Activated CD4-positive, alpha-beta T cell treated with anti-CD3 and anti-CD28 coated beads, Interleukin-2, amount 50 U/mL, for 48 hours (primary cell): ENCODE measurements at regions not wholly inside any gene's neighbourhood (a gene's known extent, or its start where the extent isn't known, plus 50 kb on each side); places are given as distances from the start of the nearest gene placed in this dataset.
"Not testable (repeated sequence)": the region's sequence is repeated elsewhere in the genome, so short reads cannot be mapped to it uniquely, and the experiment has no call there.

ENCODE experiments used
- DNase-seq, 2 experiments: peaks; one replicate each; pipeline ENCODE4 v3.0.0-alpha.2; 2020

DNA sequence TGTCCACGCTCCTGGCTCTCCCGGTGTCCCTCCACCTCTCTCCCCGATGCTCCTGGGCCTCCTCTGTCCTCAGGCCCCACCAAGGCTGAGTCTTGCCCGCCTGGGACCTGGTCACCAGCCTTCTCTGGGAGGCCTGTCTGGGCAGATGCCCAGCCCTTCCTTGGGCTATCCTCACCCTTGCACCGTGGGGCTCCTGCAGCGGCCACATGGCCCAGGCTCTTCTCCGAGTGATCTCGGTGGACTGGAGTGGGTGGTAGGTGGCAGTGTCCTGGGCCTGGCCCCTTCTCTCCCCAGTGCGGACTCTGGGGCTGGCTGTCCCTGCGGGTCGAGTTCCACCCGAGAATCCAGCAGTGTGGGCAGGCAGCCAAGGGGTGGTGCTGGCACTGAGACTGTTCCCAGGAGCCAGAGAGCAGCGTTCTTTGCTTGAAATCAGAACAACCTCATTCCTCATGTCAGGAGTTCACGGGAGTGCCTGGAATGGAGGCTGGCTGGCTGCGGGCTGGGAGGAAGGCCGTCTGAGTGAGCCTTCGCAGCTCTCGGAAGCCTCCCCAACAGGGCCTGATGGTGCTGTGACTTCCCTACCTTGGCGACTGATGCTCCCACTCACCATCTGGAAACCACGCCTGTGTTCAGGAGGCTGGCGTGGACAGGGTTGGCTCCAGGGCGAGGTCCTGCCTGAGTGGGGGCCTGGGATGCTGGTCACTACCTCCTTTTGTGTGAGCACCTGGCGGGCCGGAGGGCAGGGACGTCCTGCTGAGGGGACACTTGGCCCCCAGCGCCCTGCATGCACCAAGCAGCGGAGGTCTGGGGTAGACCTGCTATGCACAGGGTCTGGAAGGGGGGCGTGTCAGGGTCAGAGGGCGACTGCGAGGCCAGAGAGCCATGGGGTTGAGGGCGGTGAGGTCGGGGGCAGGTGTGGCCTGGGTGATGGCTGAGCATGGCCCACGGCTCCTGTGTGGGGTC, 113.9 kb downstream of the TMEM121 start:
- not testable (repeated sequence) for DNase-seq

DNA sequence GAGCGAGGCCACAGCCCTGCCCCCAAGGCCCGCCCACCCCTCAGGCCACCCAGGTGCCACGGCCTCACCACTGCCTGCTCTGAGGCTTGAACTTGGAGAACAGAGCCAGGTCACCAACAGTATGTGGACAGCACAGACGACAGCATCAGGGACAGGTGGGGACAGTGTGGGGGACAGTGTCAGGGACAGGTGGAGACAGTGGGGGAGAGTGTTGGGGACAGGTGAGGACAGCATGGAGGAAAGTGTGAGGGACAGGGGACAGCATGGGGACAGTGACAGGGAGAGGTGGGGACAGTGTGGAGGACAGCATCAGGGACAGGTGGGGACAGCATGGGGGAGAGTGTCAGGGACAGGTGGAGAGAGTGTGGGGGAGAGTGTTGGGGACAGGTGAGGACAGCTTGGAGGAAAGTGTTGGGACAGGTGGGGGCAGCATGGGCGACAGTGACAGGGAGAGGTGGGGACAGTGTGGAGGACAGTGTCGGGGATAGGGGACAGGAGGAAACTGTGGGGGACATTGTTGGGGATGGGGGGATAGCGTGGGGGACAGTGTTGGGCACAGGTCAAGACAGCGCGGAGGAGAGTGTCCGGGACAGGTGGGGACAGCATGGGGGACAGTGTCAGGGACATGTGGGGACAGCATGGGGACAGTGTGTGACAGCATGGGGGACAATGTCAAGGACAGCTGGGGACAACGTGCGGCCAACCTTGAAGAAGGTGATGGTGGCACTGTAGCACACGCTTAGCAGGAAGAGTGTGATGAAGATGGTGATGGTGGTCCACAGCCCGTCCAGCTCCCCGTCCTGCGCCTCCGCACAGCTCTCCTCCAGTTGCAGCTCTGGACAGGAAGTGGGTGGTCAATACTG, 114.9 kb downstream of the TMEM121 start:
- DNase-seq: no peak

DNA sequence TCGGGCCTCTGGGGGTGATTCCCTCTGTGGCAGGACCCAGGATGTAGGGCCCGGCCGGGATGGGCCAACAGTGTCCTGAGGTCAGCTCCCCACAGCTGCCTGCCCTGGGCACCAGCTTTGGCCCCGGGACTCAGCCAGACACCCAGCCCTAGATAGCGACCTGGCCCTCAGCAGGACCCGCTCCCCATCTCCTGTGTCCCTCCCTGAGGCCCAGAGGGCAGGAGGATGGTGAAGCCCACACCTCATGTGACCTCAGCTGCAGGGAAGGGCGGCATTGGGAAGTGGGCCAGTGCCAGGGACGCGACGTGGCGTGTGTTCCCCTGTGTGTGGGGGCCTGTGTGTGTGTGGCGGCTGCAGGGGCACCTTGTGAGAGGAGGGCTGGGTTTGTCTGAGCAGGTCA, 115.6 kb downstream of the TMEM121 start:
- not testable (repeated sequence) for DNase-seq

DNA sequence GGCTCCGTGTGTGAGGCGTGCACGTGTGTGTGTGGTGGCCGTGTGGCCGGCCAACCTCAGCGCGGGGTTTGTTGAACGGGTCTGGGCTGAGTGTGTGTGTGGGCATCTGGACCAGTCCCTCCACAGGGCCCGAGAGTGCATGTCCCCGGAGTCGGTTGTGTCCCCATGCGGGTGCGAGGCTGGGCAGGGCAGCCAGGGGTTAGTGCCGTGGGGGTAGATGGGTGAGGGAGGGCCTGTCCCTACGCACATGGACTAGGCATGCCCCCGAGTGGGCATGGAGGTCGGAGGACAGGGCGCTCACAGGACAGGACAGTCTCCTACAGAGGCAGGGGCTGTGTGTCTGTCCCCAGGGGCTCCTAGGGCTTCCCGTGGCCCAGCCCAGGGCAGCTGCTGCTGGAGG, 116.1 kb downstream of the TMEM121 start:
- not testable (repeated sequence) for DNase-seq

DNA sequence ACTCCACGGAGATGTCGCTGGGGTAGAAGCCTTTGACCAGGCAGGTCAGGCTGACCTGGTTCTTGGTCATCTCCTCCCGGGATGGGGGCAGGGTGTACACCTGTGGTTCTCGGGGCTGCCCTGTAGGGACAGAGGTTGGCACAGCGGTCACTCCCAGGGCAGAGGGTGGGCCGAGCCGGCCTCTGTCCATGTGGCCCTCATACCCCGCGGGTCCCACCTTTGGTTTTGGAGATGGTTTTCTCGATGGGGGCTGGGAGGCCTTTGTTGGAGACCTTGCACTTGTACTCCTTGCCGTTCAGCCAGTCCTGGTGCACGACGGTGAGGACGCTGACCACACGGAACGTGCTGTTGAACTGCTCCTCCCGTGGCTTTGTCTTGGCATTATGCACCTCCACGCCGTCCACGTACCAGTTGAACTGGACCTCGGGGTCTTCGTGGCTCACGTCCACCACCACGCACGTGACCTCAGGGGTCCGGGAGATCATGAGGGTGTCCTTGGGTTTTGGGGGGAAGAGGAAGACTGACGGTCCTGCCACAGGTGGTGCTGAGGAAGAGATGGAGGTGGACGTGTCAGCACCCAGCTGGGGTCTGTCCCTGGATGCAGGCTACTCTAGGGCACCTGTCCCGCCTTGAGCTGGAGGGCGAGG, 117.1 kb downstream of the TMEM121 start:
- DNase-seq: not testable (repeated sequence)

DNA sequence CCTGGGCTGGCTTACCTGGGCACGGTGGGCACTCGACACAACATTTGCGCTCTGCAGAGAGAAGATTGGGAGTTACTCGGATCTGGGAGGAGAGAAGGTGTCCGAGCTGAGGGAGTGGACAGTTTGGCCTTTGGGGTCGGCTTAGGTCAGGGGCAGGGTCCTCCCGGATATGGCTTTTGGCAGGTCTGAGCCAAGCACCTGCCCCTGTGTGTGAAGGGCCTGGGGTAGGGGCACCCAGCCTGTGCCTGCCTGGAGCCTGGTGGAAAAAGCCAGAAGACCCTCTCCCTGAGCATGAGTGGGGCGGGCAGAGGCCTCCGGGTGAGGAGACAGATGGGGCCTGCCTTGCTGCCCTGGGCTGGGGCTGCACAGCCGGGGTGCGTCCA, 117.7 kb downstream of the TMEM121 start:
- DNase-seq: not testable (repeated sequence)

DNA sequence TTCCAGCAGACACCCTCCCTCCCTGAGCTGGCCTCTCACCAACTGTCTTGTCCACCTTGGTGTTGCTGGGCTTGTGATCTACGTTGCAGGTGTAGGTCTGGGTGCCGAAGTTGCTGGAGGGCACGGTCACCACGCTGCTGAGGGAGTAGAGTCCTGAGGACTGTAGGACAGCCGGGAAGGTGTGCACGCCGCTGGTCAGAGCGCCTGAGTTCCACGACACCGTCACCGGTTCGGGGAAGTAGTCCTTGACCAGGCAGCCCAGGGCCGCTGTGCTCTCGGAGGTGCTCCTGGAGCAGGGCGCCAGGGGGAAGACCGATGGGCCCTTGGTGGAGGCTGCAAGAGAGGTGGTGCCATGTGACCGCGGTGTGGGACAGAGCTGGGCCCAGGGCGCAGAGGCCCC, 118.1 kb downstream of the TMEM121 start:
- DNase-seq: not testable (repeated sequence)

DNA sequence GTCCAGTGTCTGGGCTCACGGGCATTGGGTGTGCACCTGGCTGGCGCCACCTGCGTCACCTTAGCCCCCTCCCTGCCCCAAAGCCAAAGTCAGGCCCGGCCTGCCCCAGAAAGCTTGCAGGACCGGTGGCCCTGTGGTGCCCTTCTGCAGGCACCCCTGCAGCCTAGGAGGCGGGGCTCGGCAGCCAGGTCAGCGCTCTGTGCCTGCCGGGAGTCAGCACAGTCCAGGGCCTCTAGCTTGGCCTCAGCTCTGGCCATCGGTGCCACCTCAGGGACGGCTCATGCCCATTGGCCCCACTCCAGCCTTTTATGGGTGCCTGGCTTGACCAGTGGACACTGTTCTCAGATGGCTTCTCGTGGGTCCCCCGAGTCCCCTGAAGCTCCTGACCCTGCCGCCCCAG, 118.5 kb downstream of the TMEM121 start:
- not testable (repeated sequence) for DNase-seq

DNA sequence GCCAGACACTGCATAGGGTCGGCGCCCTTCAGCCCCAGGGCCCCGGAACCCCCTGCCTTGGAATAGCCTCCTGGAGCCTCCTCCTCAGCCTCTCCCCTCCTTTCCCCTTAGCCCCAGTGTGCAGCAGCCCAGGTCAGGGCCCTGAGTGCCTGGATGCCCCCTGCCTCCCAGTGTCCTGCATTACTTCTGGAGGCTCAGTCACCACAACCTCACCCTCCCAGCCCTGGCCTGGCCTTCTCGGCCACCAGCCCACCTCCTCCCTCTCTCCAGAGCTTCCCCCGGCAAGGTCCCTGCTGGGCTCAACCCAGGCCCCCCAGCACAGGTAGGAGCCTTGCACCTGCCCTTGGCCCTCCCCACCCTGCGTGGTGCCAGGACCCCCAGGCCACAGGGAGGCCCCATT, 119.0 kb downstream of the TMEM121 start:
- DNase-seq: not testable (repeated sequence)

DNA sequence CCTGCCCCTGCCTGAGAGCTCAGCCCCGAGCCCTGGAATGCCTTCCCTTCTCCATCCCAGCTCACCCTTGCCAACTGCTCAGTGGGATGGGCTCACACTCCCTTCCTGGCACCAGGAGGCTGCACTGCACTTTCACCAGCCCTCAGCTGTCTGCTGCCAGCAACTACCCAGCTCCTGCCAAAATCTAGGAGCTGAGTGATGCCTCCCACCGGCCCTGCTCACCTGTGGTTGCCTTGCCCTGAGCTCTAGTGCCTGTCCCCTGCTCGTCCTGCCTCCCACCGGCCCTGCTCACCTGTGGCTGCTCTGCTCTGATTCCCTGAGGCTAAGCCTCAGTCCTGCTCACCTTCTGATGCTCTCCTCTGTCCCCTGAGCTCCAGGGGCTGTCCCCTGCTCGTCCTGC, 119.8 kb downstream of the TMEM121 start:
- DNase-seq: no peak

DNA sequence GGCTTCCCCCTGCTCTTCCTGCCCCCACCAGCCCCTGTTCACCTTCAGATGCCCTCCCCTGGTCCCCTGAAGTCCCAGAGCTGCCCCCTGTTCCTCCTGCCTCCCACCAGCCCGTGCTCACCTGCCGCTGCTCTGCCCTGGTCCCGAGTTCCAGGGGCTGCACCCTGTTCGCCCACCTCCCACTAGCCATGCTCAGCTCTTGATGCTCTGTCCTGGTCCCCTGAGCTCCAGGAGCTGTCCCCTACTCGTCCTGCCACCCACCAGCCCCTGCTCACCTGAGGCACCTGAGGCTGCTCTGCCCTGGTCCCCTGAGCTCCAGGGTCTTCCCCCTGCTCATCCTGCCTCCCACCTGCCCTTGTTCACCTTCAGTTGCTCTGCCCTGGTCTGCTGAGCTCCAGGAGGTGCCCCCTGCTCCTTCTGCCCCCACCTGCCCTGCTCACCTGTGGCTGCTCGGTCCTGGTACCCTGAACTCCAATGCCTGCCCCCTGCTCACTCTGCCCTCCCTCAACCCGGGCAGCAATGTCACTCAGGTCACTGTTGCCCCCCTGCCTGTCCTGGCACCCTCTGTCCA, 120.4 kb downstream of the TMEM121 start:
- not testable (repeated sequence) for DNase-seq

DNA sequence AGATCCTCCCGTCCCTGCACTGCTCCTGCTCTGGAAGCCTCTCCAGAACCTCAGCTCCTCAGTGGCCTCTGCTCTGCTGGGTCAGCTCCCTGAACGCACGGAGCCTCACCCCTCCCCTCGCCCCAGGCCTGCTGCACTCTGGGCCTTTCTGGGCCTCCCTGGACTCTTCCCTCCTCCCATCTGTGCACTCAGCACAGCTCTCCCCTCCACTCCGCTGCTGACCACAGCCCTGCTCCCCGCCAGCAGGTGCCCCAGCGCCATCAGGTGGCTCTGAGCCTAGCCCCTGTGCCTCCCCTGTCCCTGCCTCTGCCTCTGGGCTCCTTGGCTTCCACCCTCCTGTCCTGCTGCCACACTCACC, 121.0 kb downstream of the TMEM121 start:
- DNase-seq: not testable (repeated sequence)

DNA sequence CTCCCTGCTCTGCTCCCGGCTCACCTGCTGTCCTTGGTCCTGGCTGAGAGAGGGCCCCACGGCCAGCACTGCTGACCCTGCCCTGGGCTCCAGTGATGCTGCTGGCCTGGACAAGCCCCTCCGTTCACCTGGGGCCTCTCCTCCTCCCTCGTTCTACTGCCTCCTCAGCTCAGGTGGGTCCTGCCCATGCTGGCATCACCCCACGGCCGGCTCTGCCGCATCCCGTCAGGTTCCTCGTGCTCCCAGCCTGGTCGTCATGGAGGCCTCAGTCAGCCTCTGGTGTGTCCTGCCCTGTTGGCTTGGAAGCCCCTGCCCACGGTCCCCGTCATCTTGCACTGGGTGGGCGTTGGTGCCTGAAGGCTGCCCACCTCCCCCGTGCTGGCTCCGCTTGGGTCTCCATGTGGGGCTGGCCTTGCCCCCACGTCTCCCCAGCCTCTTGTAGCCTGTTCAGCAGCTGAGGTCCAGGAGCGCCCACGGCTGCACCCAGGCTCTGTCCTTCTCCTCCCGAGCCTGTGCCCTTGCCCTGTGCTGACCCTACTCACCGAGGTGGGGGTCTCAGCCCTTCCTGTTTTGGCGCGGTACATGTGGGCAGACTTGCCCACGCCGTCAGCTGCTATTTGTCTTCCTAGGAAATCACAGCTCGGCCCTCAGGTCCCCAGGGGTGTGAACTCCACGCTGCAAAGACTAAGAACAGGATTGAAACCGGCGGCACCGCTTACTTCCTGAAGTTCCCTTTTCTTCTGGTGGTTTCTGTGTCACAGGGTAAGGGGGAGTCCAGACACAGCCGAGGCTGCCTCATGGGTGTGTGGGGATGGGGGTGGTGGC, 121.6 kb downstream of the TMEM121 start:
- no peak for DNase-seq

DNA sequence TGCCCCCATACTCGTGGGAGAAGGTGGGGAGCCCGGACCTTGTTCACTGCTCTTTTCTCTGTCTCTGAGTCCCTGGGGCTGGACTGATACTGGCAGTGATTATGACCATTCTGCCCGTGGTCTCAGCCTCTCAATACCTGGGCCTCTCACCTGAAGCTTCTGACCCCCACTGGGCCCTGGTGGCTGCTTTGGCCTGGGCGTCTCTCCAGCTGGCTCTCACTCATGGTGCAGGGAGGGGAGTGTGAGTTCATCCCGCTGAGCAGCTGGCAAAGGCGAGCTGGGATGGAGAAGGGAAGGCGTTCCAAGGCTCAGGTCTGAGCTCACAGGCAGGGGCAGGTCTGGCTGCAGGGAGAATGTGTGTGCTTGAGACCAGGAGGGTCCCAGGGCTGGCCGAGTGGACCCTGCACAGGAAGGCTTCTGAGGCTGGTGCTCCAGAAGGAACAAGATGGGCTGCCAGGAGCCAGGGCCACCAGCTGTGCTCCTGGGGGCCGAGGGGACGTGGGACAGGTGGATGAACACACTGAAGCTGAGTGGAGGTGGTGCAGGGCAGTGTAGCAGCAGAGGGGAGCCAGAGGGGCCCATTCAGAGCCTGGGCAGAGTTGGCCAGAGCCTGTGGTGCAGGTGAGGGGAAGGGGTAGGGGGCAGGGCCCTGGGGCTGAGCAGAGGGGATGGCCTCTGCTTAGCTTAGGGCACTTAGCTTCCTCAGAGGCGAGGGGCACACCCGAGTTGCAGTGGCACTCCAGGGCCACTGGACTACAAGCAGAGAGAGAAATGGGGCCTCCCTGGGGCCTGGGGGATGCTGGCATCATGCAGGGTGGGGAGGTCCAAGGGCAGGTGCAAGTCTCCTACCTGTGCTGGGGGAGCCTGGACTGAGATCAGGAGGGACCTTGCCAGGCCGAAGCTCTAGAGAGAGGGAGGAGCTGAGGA, 122.5 kb downstream of the TMEM121 start:
- DNase-seq: not testable (repeated sequence)

DNA sequence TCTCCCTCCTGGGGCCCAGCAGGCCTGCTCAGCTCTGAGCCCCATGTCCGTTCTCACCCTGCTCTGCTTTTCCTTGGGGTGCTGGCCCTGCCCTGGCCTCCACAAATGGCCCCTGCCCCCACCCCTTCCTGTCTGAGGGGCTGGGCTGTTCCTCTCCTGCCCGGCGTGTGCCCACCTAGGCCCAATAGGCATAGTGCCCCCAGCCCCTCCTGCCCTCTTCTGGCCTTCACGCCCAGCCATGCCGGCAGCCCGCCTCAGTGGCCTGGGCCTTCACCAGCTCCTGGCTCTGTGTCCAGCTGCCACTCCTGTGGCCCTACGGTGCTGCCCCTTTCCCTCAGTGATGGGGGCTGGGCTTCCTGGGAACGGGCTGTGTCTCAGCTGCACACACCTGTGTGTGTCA, 125.9 kb downstream of the TMEM121 start:
- not testable (repeated sequence) for DNase-seq

DNA sequence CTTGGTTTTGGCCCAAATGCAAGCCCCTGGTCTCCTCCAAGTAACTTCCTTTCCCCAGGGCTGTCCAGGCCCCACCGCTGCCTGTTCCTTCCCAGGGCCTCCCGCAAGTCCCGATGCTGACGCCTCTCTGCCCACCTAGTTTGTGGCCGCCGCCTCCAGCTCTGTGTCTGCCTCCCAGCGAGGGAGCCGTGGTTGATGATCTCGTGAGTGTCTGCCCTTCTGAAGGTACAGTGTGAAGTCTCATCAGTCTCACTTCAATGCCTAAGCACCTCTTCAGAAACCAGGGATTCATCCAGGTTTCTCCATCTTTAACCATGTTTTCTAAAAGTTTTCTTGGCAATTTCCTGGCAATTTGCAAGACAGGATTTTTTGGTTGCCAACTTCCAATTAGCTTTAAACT, 127.5 kb downstream of the TMEM121 start:
- DNase-seq: not testable (repeated sequence)

DNA sequence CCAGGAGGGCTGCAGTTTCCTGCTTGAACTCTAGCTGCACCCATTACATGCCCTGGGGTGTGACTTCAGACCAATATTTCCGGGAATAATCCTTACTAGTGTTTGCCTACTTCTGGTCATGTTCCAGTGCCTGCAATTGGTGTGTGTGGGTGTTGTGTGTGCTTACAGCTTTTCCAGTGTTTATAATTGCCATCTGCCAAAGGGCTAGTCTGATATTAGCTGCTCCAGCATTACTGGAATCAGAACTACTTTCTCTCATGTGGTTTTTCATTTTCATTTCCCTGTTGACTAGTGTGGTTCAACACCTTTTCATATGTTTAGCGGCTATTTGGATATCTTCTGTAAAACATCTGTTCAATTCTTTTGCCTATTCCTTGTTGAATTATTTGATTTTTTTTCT, 132.9 kb downstream of the TMEM121 start:
- not testable (repeated sequence) for DNase-seq

DNA sequence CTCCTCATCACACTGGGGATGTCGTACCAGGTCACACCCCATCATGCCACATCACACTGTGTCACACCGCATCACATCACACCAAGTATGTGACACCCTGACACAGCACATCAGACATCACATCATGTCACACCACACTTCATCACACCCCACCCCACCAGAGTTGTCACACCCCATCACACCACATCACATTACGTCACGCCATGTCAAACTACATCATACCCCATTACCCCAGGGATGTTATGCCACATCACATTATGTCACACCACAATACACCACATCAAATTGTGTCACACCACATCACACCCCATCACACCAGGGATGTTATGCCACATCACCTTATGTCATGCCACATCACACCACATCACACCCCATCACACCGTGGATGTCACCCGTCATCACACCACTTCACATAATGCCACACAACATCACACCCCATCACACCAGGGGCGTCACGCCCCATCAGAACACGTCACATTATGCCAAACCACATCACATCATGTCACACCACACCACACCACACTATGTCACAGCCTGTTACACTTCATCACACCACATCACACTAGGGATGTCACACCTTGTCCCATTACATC, 133.6 kb downstream of the TMEM121 start:
- no peak for DNase-seq

DNA sequence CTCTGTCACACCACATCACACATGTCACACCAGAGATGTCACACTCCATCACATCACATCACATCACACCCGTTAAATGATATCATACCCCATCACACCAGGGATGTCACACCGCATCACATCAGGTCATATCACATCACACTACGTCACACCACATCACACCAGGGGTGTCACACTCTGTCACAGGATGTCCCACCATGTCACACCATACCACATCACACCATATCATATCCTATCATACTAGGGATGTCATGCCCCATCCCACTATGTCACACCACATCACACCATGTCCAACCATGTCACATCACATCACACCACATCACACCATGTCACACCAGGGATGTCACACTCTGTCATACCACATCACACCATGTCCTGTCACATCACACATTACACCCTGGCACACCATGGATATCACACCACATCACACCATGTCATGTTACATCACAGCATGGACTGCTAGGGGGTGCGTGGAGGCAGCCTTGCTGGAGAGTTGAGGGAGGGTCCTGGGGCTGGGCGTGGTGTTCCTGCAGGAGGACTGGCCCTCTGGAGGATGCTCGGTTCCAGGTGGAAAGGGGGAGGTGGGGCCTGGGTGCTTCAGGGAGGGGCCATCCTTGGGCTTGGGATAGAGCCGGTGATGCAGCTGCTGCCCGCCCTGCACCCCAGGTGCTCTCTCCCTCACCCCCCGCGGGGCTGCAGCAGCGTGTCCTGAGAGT, 134.6 kb downstream of the TMEM121 start:
- DNase-seq: no peak

DNA sequence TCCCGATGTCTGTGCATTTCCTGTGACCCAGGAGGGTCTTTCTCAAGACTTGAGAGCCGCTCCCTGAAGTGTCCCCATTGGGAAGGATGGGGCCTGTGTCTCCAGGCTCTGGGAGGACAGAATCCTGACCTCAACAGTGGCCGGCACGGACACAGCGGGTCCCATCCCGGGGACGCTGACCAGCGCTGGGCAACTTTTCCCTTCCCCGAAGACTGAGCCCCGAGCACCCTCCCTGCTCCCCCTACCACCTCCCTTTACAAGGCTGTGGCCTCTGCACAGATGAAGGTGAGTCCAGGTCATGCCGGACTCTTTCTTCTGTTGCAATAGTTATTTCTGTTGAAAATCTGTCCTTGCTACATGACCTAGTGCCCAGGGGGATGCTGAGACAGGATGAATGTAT, 135.7 kb downstream of the TMEM121 start:
- DNase-seq: not testable (repeated sequence)
